ENCODE measurements at regions not wholly inside any gene's neighbourhood (a gene's known extent, or its start where the extent isn't known, plus 50 kb on each side); places are given as distances from the start of the nearest gene placed in this dataset.

DNA sequence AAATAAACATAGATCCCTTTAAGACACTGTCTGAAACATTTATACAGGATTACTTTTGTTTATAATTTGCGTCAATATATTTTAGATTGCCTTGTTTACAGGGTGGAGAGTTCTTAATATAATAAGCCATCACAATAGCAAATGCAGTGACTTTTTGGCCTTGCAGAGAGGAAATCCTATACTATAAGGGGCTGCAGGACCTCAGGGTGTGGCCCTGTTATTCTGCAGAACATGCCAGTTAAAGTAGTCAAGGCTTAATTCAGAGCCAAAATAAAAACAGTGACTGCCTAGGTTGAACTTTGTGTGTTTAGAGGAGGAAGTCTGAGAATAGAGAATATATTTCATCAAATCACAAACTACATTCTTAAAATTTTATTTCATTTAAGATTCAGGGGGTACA is 381.6 kb downstream of the DUSP6 start:
- no peaks in the 10 kb centered on the region for H3K36me3 Mint-ChIP-seq
- H3K27me3 ChIP-seq = no peaks in the 10 kb centered on the region
- TF ChIP-seq, protein P1, sequence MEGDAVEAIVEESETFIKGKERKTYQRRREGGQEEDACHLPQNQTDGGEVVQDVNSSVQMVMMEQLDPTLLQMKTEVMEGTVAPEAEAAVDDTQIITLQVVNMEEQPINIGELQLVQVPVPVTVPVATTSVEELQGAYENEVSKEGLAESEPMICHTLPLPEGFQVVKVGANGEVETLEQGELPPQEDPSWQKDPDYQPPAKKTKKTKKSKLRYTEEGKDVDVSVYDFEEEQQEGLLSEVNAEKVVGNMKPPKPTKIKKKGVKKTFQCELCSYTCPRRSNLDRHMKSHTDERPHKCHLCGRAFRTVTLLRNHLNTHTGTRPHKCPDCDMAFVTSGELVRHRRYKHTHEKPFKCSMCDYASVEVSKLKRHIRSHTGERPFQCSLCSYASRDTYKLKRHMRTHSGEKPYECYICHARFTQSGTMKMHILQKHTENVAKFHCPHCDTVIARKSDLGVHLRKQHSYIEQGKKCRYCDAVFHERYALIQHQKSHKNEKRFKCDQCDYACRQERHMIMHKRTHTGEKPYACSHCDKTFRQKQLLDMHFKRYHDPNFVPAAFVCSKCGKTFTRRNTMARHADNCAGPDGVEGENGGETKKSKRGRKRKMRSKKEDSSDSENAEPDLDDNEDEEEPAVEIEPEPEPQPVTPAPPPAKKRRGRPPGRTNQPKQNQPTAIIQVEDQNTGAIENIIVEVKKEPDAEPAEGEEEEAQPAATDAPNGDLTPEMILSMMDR (IDR thresholded peaks at IDR 0.05) = no peak
- no peak for TF ChIP-seq EZH2 (IDR thresholded peaks at IDR 0.05)
- no peak for TF ChIP-seq EZH2phosphoT487 (IDR thresholded peaks at IDR 0.05)
- no peak for DNase-seq (ENCODE audit: low spot score)
- no peak overlapping the region for H3K27ac Mint-ChIP-seq
- no peak overlapping the region for H3K4me3 Mint-ChIP-seq
- H4K20me1 ChIP-seq (ENCODE audit: low read depth) = no peaks in the 10 kb centered on the region
- H3K79me2 ChIP-seq (ENCODE audit: low read depth) = no peaks in the 10 kb centered on the region
- H3F3A ChIP-seq (ENCODE audit: low read depth) = no peaks in the 10 kb centered on the region
- H3K36me3 ChIP-seq = no peaks in the 10 kb centered on the region
- H3K4me2 ChIP-seq = no peak overlapping the region
- no peaks in the 10 kb centered on the region for H3K9me3 Mint-ChIP-seq
- no peak overlapping the region for H3K4me3 ChIP-seq
- H3K27ac ChIP-seq = no peak overlapping the region
- no peaks in the 10 kb centered on the region for H3K9me3 ChIP-seq (ENCODE audit: low read depth)
- H3K4me1 Mint-ChIP-seq = no peaks in the 10 kb centered on the region
- H3K27me3 Mint-ChIP-seq (ENCODE audit: insufficient read depth, low read depth) = no peaks in the 10 kb centered on the region
- H3K9ac ChIP-seq = no peak overlapping the region
- H3K4me1 ChIP-seq = no peaks in the 10 kb centered on the region
- H2AFZ ChIP-seq (replicated peaks) = no peak overlapping the region

DNA sequence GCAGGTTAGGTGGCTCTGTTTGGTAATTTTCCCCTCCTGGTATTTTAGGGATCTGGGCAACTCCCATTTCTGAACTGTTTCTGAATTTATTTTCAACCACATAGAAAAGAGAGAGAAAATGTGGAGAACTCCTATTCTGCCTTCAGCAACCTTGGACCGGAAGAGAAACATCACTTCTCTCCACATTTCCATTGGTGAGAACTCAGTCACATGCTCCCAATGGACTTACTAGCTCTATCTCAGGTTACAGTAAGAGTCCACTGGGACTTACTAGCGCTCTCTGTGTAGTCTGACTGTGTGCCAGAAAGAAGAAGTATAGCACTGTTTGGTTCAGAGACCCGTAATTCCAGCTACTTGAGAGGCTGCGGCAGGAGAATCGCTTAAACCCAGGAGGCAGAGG is 383.2 kb downstream of the DUSP6 start:
- Histone ChIP-seq H2AFZ (replicated peaks) (no peak overlapping the region), H3K4me1 (no peaks in the 10 kb centered on the region), H3K4me3 (no peak overlapping the region), H3K9me3 (ENCODE audit: low read depth) (no peaks in the 10 kb centered on the region), H3F3A (ENCODE audit: low read depth) (no peaks in the 10 kb centered on the region), H3K79me2 (ENCODE audit: low read depth) (no peaks in the 10 kb centered on the region), H3K36me3 (no peaks in the 10 kb centered on the region), H4K20me1 (ENCODE audit: low read depth) (no peaks in the 10 kb centered on the region), H3K9ac (no peak overlapping the region), H3K27me3 (no peaks in the 10 kb centered on the region), H3K4me2 (no peak overlapping the region), H3K27ac (no peak overlapping the region)
- Mint-ChIP-seq H3K9me3 (no peaks in the 10 kb centered on the region), H3K27ac (no peak overlapping the region), H3K4me3 (no peak overlapping the region), H3K4me1 (no peaks in the 10 kb centered on the region), H3K27me3 (ENCODE audit: insufficient read depth, low read depth) (no peaks in the 10 kb centered on the region), H3K36me3 (no peaks in the 10 kb centered on the region)
- no peak for DNase-seq (ENCODE audit: low spot score)
- no peak for TF ChIP-seq EZH2 (IDR thresholded peaks at IDR 0.05)
- TF ChIP-seq EZH2phosphoT487 (IDR thresholded peaks at IDR 0.05) = no peak
- TF ChIP-seq, protein P1 (IDR thresholded peaks at IDR 0.05) = no peak

DNA sequence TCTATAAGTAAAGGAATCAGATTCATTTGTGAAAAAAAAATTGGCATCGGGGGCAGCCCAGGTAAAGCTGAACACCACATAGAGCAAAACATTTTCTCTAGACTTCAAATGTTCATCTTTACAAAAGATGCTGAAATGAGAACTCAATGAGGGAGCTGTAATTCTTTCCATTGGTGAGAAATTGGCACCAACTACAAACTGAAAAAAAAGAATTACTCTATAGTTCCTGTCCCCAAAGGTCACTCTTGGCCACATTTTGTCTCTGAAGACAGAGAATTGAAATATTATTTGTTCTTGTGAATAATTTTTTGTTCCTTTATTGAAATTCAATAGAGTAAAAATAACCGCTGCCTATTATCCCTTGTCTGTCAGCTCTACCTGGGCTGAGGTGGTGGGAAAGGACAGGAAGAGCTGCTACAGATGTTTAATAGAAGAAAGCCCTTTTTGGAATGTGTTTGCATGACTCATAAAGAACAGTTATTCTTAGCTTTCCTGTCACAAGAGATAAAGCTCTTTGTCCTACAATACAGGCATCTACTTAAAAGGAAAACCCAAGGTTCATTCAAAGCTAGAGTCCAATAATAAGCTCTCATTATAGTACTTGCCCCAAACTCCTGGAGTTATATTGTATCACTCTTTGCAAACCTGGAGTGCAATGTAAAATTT is 380.1 kb upstream of the KITLG start:
- Mint-ChIP-seq H3K9me3 (peaks cover 11% of the 10 kb centered on the region), H3K36me3 (no peaks in the 10 kb centered on the region), H3K4me1 (peaks cover 39% of the 10 kb centered on the region), H3K27ac (no peak overlapping the region), H3K27me3 (ENCODE audit: insufficient read depth, low read depth) (no peaks in the 10 kb centered on the region), H3K4me3 (no peak overlapping the region)
- no peaks in the 10 kb centered on the region for H3K79me2 ChIP-seq (ENCODE audit: low read depth)
- DNase-seq (ENCODE audit: low spot score) = no peak
- H3F3A ChIP-seq (ENCODE audit: low read depth) = no peaks in the 10 kb centered on the region
- no peak overlapping the region for H3K4me3 ChIP-seq
- H3K27ac ChIP-seq = no peak overlapping the region
- H3K4me2 ChIP-seq = no peak overlapping the region
- H3K9me3 ChIP-seq (ENCODE audit: low read depth) = no peaks in the 10 kb centered on the region
- no peak overlapping the region for H3K9ac ChIP-seq
- no peak overlapping the region for H2AFZ ChIP-seq (replicated peaks)
- no peaks in the 10 kb centered on the region for H3K36me3 ChIP-seq
- H3K4me1 ChIP-seq = peaks cover 40% of the 10 kb centered on the region
- TF ChIP-seq, protein P1 (IDR thresholded peaks at IDR 0.05) = no peak
- TF ChIP-seq EZH2 (IDR thresholded peaks at IDR 0.05) (no peak), EZH2phosphoT487 (IDR thresholded peaks at IDR 0.05) (no peak)
- H3K27me3 ChIP-seq = no peaks in the 10 kb centered on the region
- no peaks in the 10 kb centered on the region for H4K20me1 ChIP-seq (ENCODE audit: low read depth)
